Sigmoid colon (tissue), 6 donors: ENCODE measurements at regions not wholly inside any gene's neighbourhood (a gene's known extent, or its start where the extent isn't known, plus 50 kb on each side); places are given as distances from the start of the nearest gene placed in this dataset.

Source experiments
- DNase-seq: peaks from one replicate; pipeline ENCODE4 v3.0.0-alpha.2; 2019
- H3K27ac ChIP-seq, 4 donors: fragments of 200-600 bp; sonication (generic); one replicate each; pipeline ENCODE4 v1.5.1; 2016 to 2019; ENCODE audit warnings: mild to moderate bottlenecking in 1 of 4
- H3K27me3 ChIP-seq, 3 donors: fragments of 200-600 bp; sonication (generic); one replicate each; pipeline ENCODE4 v1.5.1; 2019; ENCODE audit warnings: mild to moderate bottlenecking in 1 of 3
- H3K36me3 ChIP-seq, 4 donors: fragments of 200-600 bp; sonication (generic); one replicate each; pipeline ENCODE4 v1.5.1; 2016 to 2019
- H3K4me1 ChIP-seq, 4 donors: fragments of 200-600 bp; sonication (generic); one replicate each; pipeline ENCODE4 v1.5.1; 2017 to 2019
- H3K4me3 ChIP-seq, 4 donors: fragments of 200-600 bp; sonication (generic); one replicate each; pipeline ENCODE4 v1.5.1; 2017 to 2019; ENCODE audit warnings: mild to moderate bottlenecking in 2 of 4, moderate library complexity in 1 of 4
- H3K9me3 ChIP-seq, 4 donors: fragments of 200-600 bp in 3 of 4; sonication (generic) in 3 of 4; one replicate each; pipeline versions ENCODE4 v1.5.1 to v1.6.1; 2013 to 2019
- EP300 ChIP-seq, 4 donors: sonication (generic); formaldehyde crosslinking; IDR thresholded peaks; one replicate each; pipeline ENCODE4 v1.6.1; 2017; ENCODE audit warnings: antibody characterized with exemption in 4 of 4
- POLR2A ChIP-seq, 2 donors: fragments of 450-650 bp; IDR thresholded peaks; one replicate each; pipeline ENCODE4 v1.6.1; 2016; ENCODE audit warnings: antibody characterized with exemption in 2 of 2, mild to moderate bottlenecking in 2 of 2, moderate library complexity in 2 of 2
- POLR2AphosphoS5 ChIP-seq, 4 donors: sonication (generic); formaldehyde crosslinking; IDR thresholded peaks; one replicate each; pipeline ENCODE4 v1.6.1; 2017; ENCODE audit warnings: antibody characterized with exemption in 4 of 4
- WGBS, 2 donors: extraction: QIAGEN DNeasy Blood & Tissue Kit; methylation state at CpG; one replicate each; pipeline ENCODE4 v1.1.7; 2013; 5-methylcytosine and 5-hydroxymethylcytosine counted together
- intact Hi-C: fragments of 100-400 bp; cut with DNase I; formaldehyde crosslinking; loops from one replicate; pipeline ENCODE4 v1.15.1; 2023
- TF ChIP-seq, protein P1 (sequence below), 4 experiments: fragments of 450-650 bp in 3 of 4; fragments of 200-600 bp in 1 of 4; IDR thresholded peaks; one replicate each; pipeline ENCODE4 v1.5.1; 2016 to 2019; ENCODE audit warnings: antibody characterized with exemption in 4 of 4, mild to moderate bottlenecking in 3 of 4, moderate library complexity in 2 of 4
- donor health status: healthy with polysubstance abuse.
- donor health status: healthy.

DNA sequence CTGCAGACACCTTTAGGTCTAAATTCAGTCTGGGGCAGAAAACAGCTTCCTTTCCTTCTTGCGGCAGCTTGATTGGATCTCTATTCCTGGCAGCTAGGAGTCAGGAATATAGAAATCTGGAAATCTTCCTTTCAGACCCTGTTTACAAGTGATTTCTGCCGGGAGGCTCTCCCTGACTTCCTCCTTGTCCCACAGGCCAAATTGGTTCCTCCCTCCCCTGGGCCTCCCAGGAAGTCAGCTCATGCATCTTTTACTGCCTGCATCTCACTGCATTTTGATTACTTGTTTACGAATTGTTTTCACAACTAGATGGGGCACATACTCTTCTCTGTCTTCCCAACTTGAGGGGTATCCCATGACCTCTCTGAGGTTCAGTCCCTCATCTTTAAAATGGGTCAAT is 206.3 kb downstream of the MAF start:
- Histone ChIP-seq H3K4me1 (no peaks in the 10 kb centered on the region), H3K27ac (no peak overlapping the region), H3K4me3 (no peak overlapping the region), H3K9me3 (no peaks in the 10 kb centered on the region), H3K36me3 (no peaks in the 10 kb centered on the region), H3K27me3 (no peaks in the 10 kb centered on the region)
- WGBS, 2 donors = 65 to 75% methylated on average over 3 of the region's 3 CpGs
- TF ChIP-seq EP300 (IDR thresholded peaks at IDR 0.05) (no peak), POLR2AphosphoS5 (IDR thresholded peaks at IDR 0.05) (no peak), POLR2A (IDR thresholded peaks at IDR 0.05) (no peak)
- TF ChIP-seq, protein P1, sequence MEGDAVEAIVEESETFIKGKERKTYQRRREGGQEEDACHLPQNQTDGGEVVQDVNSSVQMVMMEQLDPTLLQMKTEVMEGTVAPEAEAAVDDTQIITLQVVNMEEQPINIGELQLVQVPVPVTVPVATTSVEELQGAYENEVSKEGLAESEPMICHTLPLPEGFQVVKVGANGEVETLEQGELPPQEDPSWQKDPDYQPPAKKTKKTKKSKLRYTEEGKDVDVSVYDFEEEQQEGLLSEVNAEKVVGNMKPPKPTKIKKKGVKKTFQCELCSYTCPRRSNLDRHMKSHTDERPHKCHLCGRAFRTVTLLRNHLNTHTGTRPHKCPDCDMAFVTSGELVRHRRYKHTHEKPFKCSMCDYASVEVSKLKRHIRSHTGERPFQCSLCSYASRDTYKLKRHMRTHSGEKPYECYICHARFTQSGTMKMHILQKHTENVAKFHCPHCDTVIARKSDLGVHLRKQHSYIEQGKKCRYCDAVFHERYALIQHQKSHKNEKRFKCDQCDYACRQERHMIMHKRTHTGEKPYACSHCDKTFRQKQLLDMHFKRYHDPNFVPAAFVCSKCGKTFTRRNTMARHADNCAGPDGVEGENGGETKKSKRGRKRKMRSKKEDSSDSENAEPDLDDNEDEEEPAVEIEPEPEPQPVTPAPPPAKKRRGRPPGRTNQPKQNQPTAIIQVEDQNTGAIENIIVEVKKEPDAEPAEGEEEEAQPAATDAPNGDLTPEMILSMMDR (IDR thresholded peaks at IDR 0.05) = no peak
- intact Hi-C loops = no loop called here
- no peak for DNase-seq

DNA sequence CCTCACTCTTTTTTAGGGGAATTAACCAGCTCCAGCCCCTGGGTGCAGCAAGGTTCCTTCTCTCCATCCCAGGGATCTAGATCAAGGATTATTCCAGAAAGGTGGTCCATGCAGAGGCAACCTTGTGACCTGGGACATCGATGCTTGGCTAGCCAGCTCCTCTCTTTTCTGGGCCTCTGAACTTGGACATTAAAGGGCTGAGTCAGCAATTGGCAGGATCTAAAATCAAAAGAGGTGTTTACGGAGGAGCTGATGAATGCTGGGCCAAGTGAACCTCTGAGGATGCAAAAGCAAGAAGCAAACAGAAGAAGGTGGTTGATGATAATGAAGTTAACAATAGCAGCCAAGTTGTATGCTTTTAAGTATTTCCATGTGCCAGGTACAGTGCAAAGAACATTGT is 207.0 kb downstream of the MAF start:
- Histone ChIP-seq H3K27me3 (no peaks in the 10 kb centered on the region), H3K27ac (no peak overlapping the region), H3K4me3 (no peak overlapping the region), H3K4me1 (no peaks in the 10 kb centered on the region), H3K36me3 (no peaks in the 10 kb centered on the region), H3K9me3 (no peaks in the 10 kb centered on the region)
- TF ChIP-seq POLR2A (IDR thresholded peaks at IDR 0.05) = no peak
- no peak for TF ChIP-seq POLR2AphosphoS5 (IDR thresholded peaks at IDR 0.05)
- no peak for TF ChIP-seq EP300 (IDR thresholded peaks at IDR 0.05)
- TF ChIP-seq, protein P1 (IDR thresholded peaks at IDR 0.05) = no peak
- intact Hi-C loops = no loop called here
- WGBS, 2 donors = 93 to 94% methylated on average over 2 of the region's 2 CpGs
- no peak for DNase-seq

DNA sequence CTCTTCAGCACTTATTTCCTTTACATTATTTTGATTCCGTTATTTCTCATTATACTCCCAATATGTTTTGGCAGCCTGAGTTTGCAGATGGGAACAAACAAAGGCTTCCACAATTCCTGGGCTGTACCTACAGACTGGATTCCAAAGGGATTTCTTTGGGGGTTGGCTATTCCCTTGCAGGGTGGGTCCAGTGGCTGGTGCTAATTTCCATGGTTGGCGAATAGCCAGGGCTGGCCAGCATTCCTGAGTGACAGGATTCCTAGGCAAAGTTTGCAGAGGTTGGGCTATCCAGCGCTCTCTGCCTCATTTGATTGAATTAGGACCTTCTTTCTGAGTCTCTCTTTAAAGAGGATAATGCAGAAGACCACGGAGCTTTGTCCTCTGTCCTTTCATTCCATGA is 207.4 kb downstream of the MAF start:
- H3K9me3 ChIP-seq = no peaks in the 10 kb centered on the region
- H3K27me3 ChIP-seq = no peaks in the 10 kb centered on the region
- DNase-seq = no peak
- H3K27ac ChIP-seq = no peak overlapping the region
- 88% methylated on average over 4 of the region's 4 CpGs for WGBS, 2 donors
- no peak for TF ChIP-seq EP300 (IDR thresholded peaks at IDR 0.05)
- no peaks in the 10 kb centered on the region for H3K36me3 ChIP-seq
- no peak overlapping the region for H3K4me3 ChIP-seq
- no peaks in the 10 kb centered on the region for H3K4me1 ChIP-seq
- intact Hi-C loops = no loop called here

DNA sequence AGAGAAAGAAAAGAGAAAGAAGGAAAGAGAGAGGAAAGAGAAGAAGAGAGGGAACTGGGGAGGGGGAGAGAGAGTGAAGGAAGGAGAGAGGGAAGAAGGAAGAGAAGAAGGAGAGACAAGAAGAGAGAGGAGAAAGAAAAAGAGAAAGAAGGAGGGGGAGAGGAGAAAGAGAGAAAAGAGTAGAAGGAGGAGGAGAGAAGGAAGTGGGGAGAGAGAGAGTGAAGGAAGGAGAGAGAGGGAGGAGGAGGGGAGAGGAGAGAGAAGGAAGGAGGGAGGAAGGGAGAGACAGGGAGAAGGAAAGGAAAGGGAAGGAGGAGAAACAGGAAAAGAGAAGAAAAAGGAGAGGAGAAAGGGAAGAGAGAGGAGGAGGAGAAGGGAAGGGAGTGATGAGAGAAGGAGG is 208.5 kb downstream of the MAF start:
- TF ChIP-seq EP300 (IDR thresholded peaks at IDR 0.05) = no peak
- TF ChIP-seq POLR2AphosphoS5 (IDR thresholded peaks at IDR 0.05) = no peak
- TF ChIP-seq, protein P1 (IDR thresholded peaks at IDR 0.05) = no peak
- no peak for TF ChIP-seq POLR2A (IDR thresholded peaks at IDR 0.05)
- intact Hi-C loops = no loop called here

DNA sequence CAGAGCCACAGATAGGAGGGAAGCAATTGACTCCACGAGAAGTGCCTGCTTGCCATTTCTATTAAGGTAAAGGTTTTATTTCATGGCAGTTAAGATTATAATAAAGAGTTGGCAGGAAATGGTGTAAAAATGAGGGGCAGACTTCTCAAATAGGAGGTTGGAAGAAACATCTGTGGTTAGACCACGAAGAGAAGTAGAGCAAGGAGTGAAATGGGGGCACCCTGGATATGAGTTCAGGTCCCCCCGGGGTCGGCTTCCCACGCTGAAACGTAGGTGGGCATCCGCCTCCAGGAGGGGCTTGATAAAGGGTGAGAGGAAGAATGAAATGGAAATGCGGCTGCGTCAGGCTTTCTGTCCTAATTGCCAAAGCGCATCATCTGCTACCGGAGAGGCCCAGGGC is 209.1 kb downstream of the MAF start:
- Histone ChIP-seq H3K9me3 (no peaks in the 10 kb centered on the region), H3K36me3 (no peaks in the 10 kb centered on the region), H3K4me3 (no peak overlapping the region), H3K27me3 (no peaks in the 10 kb centered on the region), H3K4me1 (no peaks in the 10 kb centered on the region), H3K27ac (no peak overlapping the region)
- 67 to 86% methylated on average over 11 of the region's 11 CpGs for WGBS, 2 donors
- TF ChIP-seq POLR2A (IDR thresholded peaks at IDR 0.05) = no peak
- TF ChIP-seq, protein P1 (IDR thresholded peaks at IDR 0.05) = no peak
- no peak for TF ChIP-seq POLR2AphosphoS5 (IDR thresholded peaks at IDR 0.05)
- no peak for TF ChIP-seq EP300 (IDR thresholded peaks at IDR 0.05)
- intact Hi-C loops = no loop called here
- DNase-seq = no peak

More for the DNA sequence above, 208.5 kb downstream of the MAF start:
- Histone ChIP-seq H3K4me1 (no peaks in the 10 kb centered on the region), H3K27ac (no peak overlapping the region), H3K36me3 (no peaks in the 10 kb centered on the region), H3K9me3 (no peaks in the 10 kb centered on the region), H3K4me3 (no peak overlapping the region), H3K27me3 (no peaks in the 10 kb centered on the region)
- DNase-seq = no peak
